ENCODE measurements at regions not wholly inside any gene's neighbourhood (a gene's known extent, or its start where the extent isn't known, plus 50 kb on each side); places are given as distances from the start of the nearest gene placed in this dataset.

DNA sequence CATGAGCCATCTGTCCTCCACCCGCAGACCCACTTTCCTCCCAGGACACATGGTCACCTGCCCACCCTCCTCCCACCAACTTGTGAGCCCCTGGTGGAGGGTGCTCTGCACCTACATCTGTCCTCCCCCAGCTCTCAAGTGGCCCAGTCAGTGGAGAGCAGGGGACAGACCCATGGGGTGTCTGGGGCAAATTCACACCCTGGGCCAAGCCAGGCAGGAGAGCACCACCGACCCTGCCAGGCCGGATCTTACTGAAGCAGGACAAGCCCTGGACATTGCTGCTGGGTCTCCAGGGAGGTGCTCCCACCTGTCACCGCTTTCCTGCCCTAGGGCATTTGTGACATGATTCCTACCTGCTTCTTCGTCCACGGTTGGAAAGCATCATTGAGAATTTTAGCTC, 221.6 kb downstream of the TUBA3C start:
- intact Hi-C loops (cut with micrococcal nuclease; ENCODE audit: unreplicated experiment), result no loop called here
- Histone ChIP-seq H3K36me3 (ENCODE audit: control insufficient read depth in 2 of 2, insufficient read depth in 2 of 2, low read length in 1 of 2) (no peaks in the 10 kb centered on the region), H3K4me3 (no peak overlapping the region), H3K4me1 (ENCODE audit: control insufficient read depth, insufficient read depth, low read length) (no peaks in the 10 kb centered on the region), H3K27ac (ENCODE audit: control insufficient read depth, insufficient read depth) (no peak overlapping the region), H3K9me3 (replicated peaks; ENCODE audit: control insufficient read depth, insufficient read depth, low read length) (no peaks in the 10 kb centered on the region; the same call in 1 of the 3 replicates), H3K4me2 (ENCODE audit: control insufficient read depth, insufficient read depth) (no peak overlapping the region), H3K79me2 (ENCODE audit: control insufficient read depth, insufficient read depth, low read length) (no peaks in the 10 kb centered on the region), H2AFZ (ENCODE audit: control insufficient read depth, low read depth, low read length) (no peak overlapping the region), H4K20me1 (ENCODE audit: control insufficient read depth, insufficient read depth) (no peaks in the 10 kb centered on the region), H3K9ac (ENCODE audit: control insufficient read depth, insufficient read depth, low read length) (no peak overlapping the region), H3K27me3 (replicated peaks in 1 of 2; ENCODE audit: control insufficient read depth in 2 of 2, insufficient read depth in 2 of 2, low read length in 1 of 2) (no peaks in the 10 kb centered on the region)
- TF ChIP-seq HCFC1 (IDR thresholded peaks at IDR 0.05; ENCODE audit: low read length) (no peak), IRF4 (IDR thresholded peaks at IDR 0.05; ENCODE audit: low read depth, low read length) (no peak), NFXL1 (IDR thresholded peaks at IDR 0.05; ENCODE audit: borderline replicate concordance) (no peak), TCF12 (IDR thresholded peaks at IDR 0.05; ENCODE audit: low read depth, low read length) (no peak), NKRF (conservative IDR thresholded peaks at IDR 0.05) (no peak), HDAC2 (IDR thresholded peaks at IDR 0.05) (no peak), E4F1 (IDR thresholded peaks at IDR 0.05; ENCODE audit: borderline replicate concordance, partially characterized antibody) (no peak), FOS (IDR thresholded peaks at IDR 0.05; ENCODE audit: borderline replicate concordance, extremely low read depth, insufficient read length) (no peak), KDM1A (IDR thresholded peaks at IDR 0.05; ENCODE audit: borderline replicate concordance) (no peak), MEF2A (IDR thresholded peaks at IDR 0.05; ENCODE audit: insufficient read depth, low read depth, low read length) (no peak)
- TF ChIP-seq, protein P1, sequence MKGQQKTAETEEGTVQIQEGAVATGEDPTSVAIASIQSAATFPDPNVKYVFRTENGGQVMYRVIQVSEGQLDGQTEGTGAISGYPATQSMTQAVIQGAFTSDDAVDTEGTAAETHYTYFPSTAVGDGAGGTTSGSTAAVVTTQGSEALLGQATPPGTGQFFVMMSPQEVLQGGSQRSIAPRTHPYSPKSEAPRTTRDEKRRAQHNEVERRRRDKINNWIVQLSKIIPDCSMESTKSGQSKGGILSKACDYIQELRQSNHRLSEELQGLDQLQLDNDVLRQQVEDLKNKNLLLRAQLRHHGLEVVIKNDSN (IDR thresholded peaks at IDR 0.05; ENCODE audit: borderline replicate concordance, extremely low read length, insufficient read depth, low read depth, low read length), result no peak
- BruUV-seq (replicated peaks), result no TSS peak
- ChIA-PET RAD21 (ENCODE audit: unreplicated experiment) (no interaction called here), POLR2A (no interaction called here), CTCF (no interaction called here), SMC1A (ENCODE audit: uncharacterized antibody, unreplicated experiment) (no interaction called here)
- no peak for FAIRE-seq
- 19% methylated on average over 6 of the region's 6 CpGs for WGBS (ENCODE audit: insufficient coverage, insufficient replicate concordance, low lambda C conversion rate, missing lambda C conversion rate)
- DNase-seq (ENCODE audit: low read depth, low spot score), result no peak
- in situ Hi-C loops (cut with MboI), result no loop called here
- no peak for ATAC-seq

All from GM12878 (cell line).